Cardiac fibroblast (primary cell): ENCODE measurements at regions not wholly inside any gene's neighbourhood (a gene's known extent, or its start where the extent isn't known, plus 50 kb on each side); places are given as distances from the start of the nearest gene placed in this dataset.

Experiments
- DNase-seq, 2 donors: peaks; one replicate each; pipeline versions ENCODE4 v3.0.0 to v3.0.0-alpha.2; 2010; ENCODE audit warnings: low read depth in 2 of 2
- H3K4me3 ChIP-seq, 2 donors: replicated peaks in 1 of 2; 1 replicate in 1 of 2; 2 replicates in 1 of 2; pipeline ENCODE4 v1.5.1; 2011; ENCODE audit warnings: low read depth in 2 of 2, low read length in 2 of 2, mild to moderate bottlenecking in 2 of 2, moderate library complexity in 1 of 2
- TF ChIP-seq, protein P1 (sequence below): IDR thresholded peaks from one replicate; pipeline ENCODE4 v1.5.1; 2011; ENCODE audit warnings: low read depth, mild to moderate bottlenecking, low read length, inconsistent platforms

- no peak for DNase-seq
- H3K4me3 ChIP-seq, result no peak overlapping the region
- TF ChIP-seq, protein P1, sequence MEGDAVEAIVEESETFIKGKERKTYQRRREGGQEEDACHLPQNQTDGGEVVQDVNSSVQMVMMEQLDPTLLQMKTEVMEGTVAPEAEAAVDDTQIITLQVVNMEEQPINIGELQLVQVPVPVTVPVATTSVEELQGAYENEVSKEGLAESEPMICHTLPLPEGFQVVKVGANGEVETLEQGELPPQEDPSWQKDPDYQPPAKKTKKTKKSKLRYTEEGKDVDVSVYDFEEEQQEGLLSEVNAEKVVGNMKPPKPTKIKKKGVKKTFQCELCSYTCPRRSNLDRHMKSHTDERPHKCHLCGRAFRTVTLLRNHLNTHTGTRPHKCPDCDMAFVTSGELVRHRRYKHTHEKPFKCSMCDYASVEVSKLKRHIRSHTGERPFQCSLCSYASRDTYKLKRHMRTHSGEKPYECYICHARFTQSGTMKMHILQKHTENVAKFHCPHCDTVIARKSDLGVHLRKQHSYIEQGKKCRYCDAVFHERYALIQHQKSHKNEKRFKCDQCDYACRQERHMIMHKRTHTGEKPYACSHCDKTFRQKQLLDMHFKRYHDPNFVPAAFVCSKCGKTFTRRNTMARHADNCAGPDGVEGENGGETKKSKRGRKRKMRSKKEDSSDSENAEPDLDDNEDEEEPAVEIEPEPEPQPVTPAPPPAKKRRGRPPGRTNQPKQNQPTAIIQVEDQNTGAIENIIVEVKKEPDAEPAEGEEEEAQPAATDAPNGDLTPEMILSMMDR, result no peak
Measured at GRCh38 chr5:141753143-141753970, 71.3 kb upstream of the ARAP3 start.

DNA sequence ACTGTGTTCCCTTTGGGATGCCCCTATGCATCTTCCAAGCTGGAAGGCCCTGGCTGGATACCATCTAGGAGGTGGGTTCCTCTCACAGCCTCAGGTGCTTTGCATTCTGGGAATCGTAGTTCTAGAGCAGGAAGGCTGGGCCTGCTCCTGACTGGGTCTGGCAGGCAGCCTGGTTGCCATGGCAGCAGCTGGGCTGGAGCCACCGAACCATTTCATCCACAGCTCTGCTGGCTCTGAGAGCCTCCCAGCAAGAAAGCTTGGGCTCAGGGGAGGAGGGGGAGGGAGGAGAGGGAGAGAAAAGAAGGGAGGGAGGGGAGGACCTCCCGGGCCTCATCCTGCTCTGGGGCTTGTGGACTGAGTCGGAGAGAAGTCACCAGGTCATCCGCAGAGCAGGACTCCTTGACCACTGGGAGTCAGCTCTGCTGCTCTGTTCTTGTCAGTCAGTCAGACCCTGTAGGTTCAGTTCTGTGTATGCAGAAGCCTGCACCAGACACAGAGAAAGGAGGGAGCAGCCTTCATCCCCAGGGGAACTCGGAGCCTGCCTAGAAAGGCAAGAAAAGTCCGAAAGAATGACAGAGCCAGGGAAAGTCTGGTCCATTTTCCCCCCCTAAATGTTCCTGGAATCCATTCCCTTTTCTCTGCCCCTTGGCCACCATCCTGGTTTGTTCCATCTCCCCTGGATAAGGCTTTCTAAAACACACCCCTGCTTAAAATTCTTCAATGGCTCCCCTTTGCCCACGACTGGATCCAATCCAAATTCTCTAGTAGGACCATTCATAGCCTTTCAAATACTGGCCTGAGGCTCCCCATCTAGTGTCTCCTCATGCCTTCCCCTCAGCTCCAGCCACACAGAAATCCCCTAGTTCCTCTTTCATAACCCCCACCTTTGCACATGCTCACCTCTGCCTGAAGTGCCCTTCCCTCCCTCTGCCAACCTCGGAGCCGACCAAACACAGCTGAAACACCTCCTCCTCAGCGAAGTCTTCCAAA lies 65.4 kb upstream of the ARAP3 start:
- DNase-seq, result peak; percentile 60 to 77
- no peak overlapping the region for H3K4me3 ChIP-seq
- TF ChIP-seq, protein P1, result no peak

DNA sequence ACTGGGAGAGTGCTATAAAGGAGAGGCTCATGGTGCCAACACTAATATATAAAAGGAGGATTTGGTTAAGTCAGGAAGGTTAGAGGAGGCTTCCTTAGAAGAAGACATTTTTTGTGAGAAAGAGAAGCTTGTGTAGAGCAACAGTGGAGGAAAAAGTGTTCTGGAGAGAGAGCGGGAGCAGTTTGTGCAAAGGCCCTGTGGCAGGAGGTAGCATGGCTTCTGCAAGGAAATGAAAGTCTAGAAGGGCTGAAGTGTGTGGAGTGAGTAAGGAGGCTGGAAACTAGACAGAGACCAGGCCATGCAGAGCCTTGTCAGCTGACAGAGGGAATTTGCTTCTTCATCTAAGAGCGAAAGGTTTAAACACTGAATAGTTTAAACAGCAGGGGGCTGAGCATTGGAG lies 64.4 kb upstream of the ARAP3 start:
- TF ChIP-seq, protein P1, result no peak
- no peak for DNase-seq
- no peak overlapping the region for H3K4me3 ChIP-seq

- TF ChIP-seq, protein P1, result no peak
- no peak overlapping the region for H3K4me3 ChIP-seq
- DNase-seq, result no peak
Measured at GRCh38 chr5:141745390-141745789, 63.4 kb upstream of the ARAP3 start.

DNA sequence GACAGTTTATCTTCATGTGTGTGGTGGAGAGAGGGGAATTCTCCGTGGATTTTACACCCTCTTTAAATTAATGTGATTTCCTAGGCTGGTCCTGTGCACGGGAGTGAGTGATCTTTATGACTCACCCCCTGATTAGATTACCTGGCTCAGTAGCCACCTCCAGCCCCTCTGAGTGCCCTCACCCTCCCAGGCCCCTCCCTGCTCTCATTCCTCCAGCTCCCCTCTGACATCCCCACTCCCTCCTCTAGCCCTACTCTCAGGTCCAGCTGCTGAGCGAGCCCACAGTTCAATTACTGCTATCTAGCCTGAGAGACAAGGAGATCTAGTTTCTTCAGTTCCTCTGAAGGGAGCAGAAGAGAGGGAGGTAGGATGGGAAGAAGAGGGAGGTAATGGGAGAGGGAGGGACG lies 61.8 kb upstream of the ARAP3 start:
- TF ChIP-seq, protein P1, result no peak
- DNase-seq, result no peak
- no peak overlapping the region for H3K4me3 ChIP-seq

GRCh38 chr5:141742866-141743851 lies 61.1 kb upstream of the ARAP3 start:
- H3K4me3 ChIP-seq, result no peak overlapping the region
- TF ChIP-seq, protein P1, result no peak
- DNase-seq, result peak; percentile 45
